ENCODE measurements at regions not wholly inside any gene's neighbourhood (a gene's known extent, or its start where the extent isn't known, plus 50 kb on each side); places are given as distances from the start of the nearest gene placed in this dataset.
"Not testable (repeated sequence)": the region's sequence is repeated elsewhere in the genome, so short reads cannot be mapped to it uniquely, and the experiment has no call there.

GRCh38 chr3:80334534-80334933 lies 566.7 kb upstream of the ROBO1 start:
- no peak for DNase-seq (ENCODE audit: low read depth in 2 of 2)

- no peak for DNase-seq (ENCODE audit: low read depth in 2 of 2)
Observed at GRCh38 chr3:80331494-80332170, 563.8 kb upstream of the ROBO1 start.

GRCh38 chr3:80314541-80314940 lies 546.7 kb upstream of the ROBO1 start:
- DNase-seq (ENCODE audit: low read depth in 2 of 2) = not testable (repeated sequence)

GRCh38 chr3:80308637-80309036 lies 540.8 kb upstream of the ROBO1 start:
- DNase-seq (ENCODE audit: low read depth in 2 of 2) = no peak

DNA sequence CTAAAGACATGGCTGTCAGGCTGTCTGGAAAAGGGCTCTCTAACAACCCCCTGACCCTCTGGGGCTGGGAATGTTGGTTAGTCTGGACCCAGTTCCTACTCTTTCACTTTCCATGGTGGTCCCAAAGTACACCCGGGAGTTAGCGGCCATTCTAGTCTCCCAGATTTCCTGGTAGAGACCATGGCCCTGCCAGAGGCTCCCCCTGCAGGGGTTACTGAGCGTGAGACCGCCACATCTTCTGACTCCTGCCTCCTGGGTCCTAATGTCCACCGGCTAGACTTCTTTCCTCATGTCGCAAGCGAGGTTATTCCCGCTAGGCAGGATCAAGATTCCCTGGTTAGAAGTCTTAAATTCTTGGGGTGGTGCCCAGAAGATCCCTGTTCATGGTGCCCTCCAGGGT lies 540.0 kb upstream of the ROBO1 start:
- no peak for DNase-seq (ENCODE audit: low read depth in 2 of 2)

- DNase-seq (ENCODE audit: low read depth in 2 of 2) = no peak
Observed at GRCh38 chr3:80297720-80298119, 529.9 kb upstream of the ROBO1 start.

- peak; percentile 17 to 19 for DNase-seq (ENCODE audit: low read depth in 2 of 2)
Observed at GRCh38 chr3:80285388-80285787, 517.6 kb upstream of the ROBO1 start.

DNA sequence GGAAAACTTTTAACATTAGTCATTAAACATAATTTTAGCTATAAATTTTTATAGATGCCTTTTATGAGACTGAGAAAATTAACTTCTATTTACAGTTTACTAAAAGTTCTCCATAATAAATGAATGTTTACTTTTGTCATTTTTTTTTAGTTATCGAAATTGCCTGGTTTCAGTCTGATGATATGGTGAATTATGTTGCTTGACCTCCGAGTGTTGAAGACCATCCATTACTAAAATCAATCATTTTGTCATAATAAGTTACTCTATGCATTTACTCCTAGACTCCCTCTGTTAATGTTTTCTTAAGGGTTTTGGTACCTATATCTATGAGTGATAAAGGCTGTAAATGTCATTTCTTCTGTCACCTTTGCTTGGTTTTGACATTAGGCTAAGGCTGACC lies 516.0 kb upstream of the ROBO1 start:
- no peak for DNase-seq (ENCODE audit: low read depth in 2 of 2)

GRCh38 chr3:80278056-80278455 lies 510.3 kb upstream of the ROBO1 start:
- no peak for DNase-seq (ENCODE audit: low read depth in 2 of 2)

GRCh38 chr3:80275120-80275519 lies 507.3 kb upstream of the ROBO1 start:
- no peak for DNase-seq (ENCODE audit: low read depth in 2 of 2)

DNA sequence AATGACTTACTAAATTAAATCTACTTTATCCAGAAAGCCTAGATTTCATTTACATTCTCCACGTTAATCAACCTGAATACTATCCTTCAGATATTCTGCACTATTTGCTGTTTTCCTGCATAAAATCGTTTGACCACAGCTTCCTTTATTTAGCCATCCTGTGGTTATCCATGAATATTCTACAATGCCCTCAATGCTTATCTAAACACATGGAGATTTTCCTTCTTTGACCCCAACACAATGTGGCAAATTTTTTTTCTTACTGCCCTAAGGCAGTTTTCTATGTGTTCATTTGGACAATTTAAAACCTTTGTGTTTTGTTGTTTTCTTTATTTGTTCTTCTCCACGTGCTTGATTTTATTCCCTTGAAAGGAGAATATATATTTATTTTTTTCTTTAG lies 495.5 kb upstream of the ROBO1 start:
- DNase-seq (ENCODE audit: low read depth in 2 of 2) = no peak

GRCh38 chr3:80261082-80261481 lies 493.3 kb upstream of the ROBO1 start:
- DNase-seq (ENCODE audit: low read depth in 2 of 2) = no peak

- no peak for DNase-seq (ENCODE audit: low read depth in 2 of 2)
Observed at GRCh38 chr3:80259736-80260135, 491.9 kb upstream of the ROBO1 start.

DNA sequence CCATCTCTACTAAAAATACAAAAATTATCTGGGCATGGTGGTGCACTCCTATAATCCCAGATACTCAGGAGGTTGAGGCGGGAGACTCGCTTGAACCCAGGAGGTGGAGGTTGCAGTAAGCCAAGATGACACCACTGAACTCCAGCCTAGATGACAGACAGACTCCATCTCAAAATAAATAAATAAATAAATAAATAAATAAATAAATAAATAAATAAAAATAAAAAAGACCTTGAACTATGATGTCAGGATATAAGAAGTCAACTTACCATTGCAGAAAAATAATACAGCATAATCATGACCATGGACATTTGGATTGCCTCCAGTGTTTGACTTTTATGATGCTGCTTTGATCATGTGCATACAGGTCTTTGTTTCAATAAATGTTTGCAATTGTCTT lies 484.3 kb upstream of the ROBO1 start:
- DNase-seq (ENCODE audit: low read depth in 2 of 2) = no peak

GRCh38 chr3:80247766-80248165 lies 480.0 kb upstream of the ROBO1 start:
- DNase-seq (ENCODE audit: low read depth in 2 of 2) = no peak

DNA sequence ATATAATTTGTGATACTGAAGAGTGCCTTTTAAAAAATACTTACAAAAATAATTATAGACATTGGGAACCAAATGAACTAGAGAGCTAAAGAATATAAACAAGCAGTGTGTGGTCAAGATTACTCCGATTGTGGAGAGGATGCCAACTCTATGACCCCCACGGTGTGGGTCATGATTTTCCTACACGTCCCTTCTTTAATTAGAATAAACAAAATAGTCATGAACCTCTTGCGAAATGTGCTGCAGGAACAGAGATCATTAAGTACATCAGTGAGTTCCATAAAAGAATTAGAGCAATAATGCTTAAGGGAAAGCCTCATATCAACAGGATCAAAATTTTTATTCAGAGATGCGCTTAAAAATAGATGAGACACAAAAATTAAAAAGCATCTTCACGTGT lies 476.6 kb upstream of the ROBO1 start:
- no peak for DNase-seq (ENCODE audit: low read depth in 2 of 2)

- DNase-seq (ENCODE audit: low read depth in 2 of 2) = no peak
Observed at GRCh38 chr3:80241791-80242190, 474.0 kb upstream of the ROBO1 start.

GRCh38 chr3:80239301-80239700 lies 471.5 kb upstream of the ROBO1 start:
- no peak for DNase-seq (ENCODE audit: low read depth in 2 of 2)

DNA sequence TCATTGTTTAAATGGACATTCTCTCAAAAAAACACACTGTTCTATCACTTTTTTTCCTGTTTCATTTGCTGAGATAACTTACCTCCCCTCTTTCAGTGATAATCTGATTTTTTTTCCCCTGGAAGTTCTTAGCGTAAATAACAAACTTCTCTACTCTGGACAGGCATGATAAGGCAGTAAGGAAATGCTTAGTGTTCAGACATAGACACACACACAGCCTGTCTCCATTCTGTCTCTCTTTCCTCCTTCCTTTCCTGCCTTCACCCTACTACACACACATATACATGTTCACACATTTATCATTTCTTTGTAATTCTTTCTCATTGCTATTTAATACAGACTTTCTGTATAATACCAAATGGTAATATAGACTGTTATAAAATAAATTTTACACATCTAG lies 470.8 kb upstream of the ROBO1 start:
- DNase-seq (ENCODE audit: low read depth in 2 of 2) = peak in 1 of 2 experiments; percentile 6

DNA sequence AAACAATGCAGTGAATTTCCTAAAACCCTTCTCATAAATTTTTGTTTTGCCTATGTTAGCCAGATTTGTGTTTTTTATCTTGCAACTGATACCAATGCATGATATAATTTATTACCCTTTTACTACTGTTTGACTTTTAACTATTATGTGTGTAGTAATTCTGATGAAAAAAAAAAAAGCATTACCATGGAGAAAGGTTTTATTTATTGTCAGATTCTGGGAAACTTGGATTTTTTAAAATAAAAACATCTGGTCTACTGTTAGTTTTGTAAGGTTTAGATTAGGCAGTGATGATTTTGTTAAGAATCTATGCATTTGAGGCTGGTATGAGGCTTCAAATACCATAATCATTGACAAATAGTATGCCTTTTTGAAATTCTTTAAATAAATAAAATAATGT lies 470.4 kb upstream of the ROBO1 start:
- peak; percentile 68 to 82 for DNase-seq (ENCODE audit: low read depth in 2 of 2)

GRCh38 chr3:80234706-80235105 lies 466.9 kb upstream of the ROBO1 start:
- DNase-seq (ENCODE audit: low read depth in 2 of 2) = no peak

- DNase-seq (ENCODE audit: low read depth in 2 of 2) = no peak
Observed at GRCh38 chr3:80233576-80233975, 465.8 kb upstream of the ROBO1 start.

DNA sequence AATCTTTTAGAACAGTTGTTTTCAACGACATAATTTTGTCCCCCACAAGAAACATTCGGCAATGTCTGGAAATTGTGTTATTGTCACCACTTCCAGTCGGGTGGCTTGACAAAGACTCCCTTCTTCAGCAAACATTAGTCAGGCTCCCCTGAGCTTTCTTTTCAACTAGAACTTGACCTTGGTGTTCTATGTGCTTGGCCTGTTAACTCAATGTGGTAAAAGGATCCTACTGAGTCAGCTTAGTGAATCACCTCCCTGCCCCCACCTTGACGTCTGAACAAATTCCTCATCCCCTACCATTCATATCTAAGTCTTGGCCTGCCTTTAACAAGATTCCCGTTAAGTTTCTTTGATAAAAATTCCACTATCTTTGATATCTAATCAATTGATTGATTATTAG lies 465.0 kb upstream of the ROBO1 start:
- DNase-seq (ENCODE audit: low read depth in 2 of 2) = peak; percentile 66 to 73

GRCh38 chr3:80230962-80231361 lies 463.2 kb upstream of the ROBO1 start:
- DNase-seq (ENCODE audit: low read depth in 2 of 2) = no peak
